SK-N-MC (cell line): ENCODE measurements at regions not wholly inside any gene's neighbourhood (a gene's known extent, or its start where the extent isn't known, plus 50 kb on each side); places are given as distances from the start of the nearest gene placed in this dataset.
"Not testable (repeated sequence)": the region's sequence is repeated elsewhere in the genome, so short reads cannot be mapped to it uniquely, and the experiment has no call there.

Experiments
- DNase-seq: peaks from one replicate; pipeline ENCODE4 v3.0.0-alpha.2; 2011; ENCODE audit warnings: low read depth, low spot score
- H3K27ac ChIP-seq: fragments of 200-600 bp; sonication (generic); 2 replicates; pipeline ENCODE4 v1.5.1; 2016; ENCODE audit warnings: mixed run types
- H3K36me3 ChIP-seq: fragments of 200-600 bp; sonication (generic); 2 replicates; pipeline ENCODE4 v1.6.1; 2017; ENCODE audit warnings: antibody characterized with exemption, low read length, mixed read lengths; ENCODE audit not compliant: insufficient read depth
- H3K4me3 ChIP-seq: fragments of 200-600 bp; sonication (generic); 2 replicates; pipeline ENCODE4 v1.5.1; 2016
- H3K9ac ChIP-seq: fragments of 200-600 bp; sonication (generic); 2 replicates; pipeline ENCODE4 v1.8.0; 2017; ENCODE audit warnings: mixed run types, mixed read lengths; ENCODE audit not compliant: insufficient read length
- H3K9me3 ChIP-seq: fragments of 200-600 bp; sonication (generic); 2 replicates; pipeline ENCODE4 v1.6.1; 2017; ENCODE audit warnings: low read depth, mild to moderate bottlenecking, antibody characterized with exemption, low read length, moderate library complexity, mixed read lengths
- EZH2 ChIP-seq: fragments of 200-600 bp; sonication (generic); IDR thresholded peaks from one replicate; pipeline ENCODE4 v1.6.1; 2017; ENCODE audit warnings: antibody characterized with exemption
- FOXP2 ChIP-seq: optimal IDR thresholded peaks from 2 replicates; pipeline ENCODE3; 2011; ENCODE audit warnings: mild to moderate bottlenecking, moderate library complexity; ENCODE audit not compliant: insufficient read depth; ENCODE audit errors: extremely low read length, control extremely low read depth
- POLR2AphosphoS5 ChIP-seq: IDR thresholded peaks from 2 replicates; pipeline ENCODE4 v1.6.1; 2012; ENCODE audit warnings: mild to moderate bottlenecking, low read depth, low read length, borderline replicate concordance

- not testable (repeated sequence) for H3K9me3 ChIP-seq, H3K27ac ChIP-seq, DNase-seq, H3K9ac ChIP-seq, H3K4me3 ChIP-seq, H3K36me3 ChIP-seq
Observed at GRCh38 chr2:111596808-111597705, 286.9 kb downstream of the ANAPC1 start.

- DNase-seq, H3K36me3 ChIP-seq, H3K9ac ChIP-seq, H3K27ac ChIP-seq, H3K9me3 ChIP-seq, H3K4me3 ChIP-seq: not testable (repeated sequence)
Observed at GRCh38 chr2:111598944-111599343, 285.0 kb downstream of the ANAPC1 start.

GRCh38 chr2:111602259-111602658 is 281.7 kb downstream of the ANAPC1 start:
- H3K9ac ChIP-seq, H3K4me3 ChIP-seq, H3K9me3 ChIP-seq, H3K36me3 ChIP-seq, DNase-seq, H3K27ac ChIP-seq: not testable (repeated sequence)

- not testable (repeated sequence) for H3K9me3 ChIP-seq, H3K27ac ChIP-seq, H3K4me3 ChIP-seq, H3K9ac ChIP-seq, H3K36me3 ChIP-seq, DNase-seq
Observed at GRCh38 chr2:111605798-111606197, 278.2 kb downstream of the ANAPC1 start.

- H3K36me3 ChIP-seq, H3K9ac ChIP-seq, DNase-seq, H3K9me3 ChIP-seq, H3K27ac ChIP-seq, H3K4me3 ChIP-seq: not testable (repeated sequence)
Observed at GRCh38 chr2:111606632-111607031, 277.4 kb downstream of the ANAPC1 start.

GRCh38 chr2:111609146-111609844 is 274.7 kb downstream of the ANAPC1 start:
- H3K36me3 ChIP-seq, H3K9ac ChIP-seq, DNase-seq, H3K27ac ChIP-seq, H3K4me3 ChIP-seq, H3K9me3 ChIP-seq: not testable (repeated sequence)

GRCh38 chr2:111610035-111610434 is 274.0 kb downstream of the ANAPC1 start:
- not testable (repeated sequence) for H3K9ac ChIP-seq, DNase-seq, H3K36me3 ChIP-seq, H3K9me3 ChIP-seq, H3K4me3 ChIP-seq, H3K27ac ChIP-seq

- no peak for DNase-seq
- Histone ChIP-seq H3K9me3 (no peaks in the 10 kb centered on the region), H3K9ac (no peak overlapping the region), H3K27ac (no peak overlapping the region), H3K36me3 (no peaks in the 10 kb centered on the region), H3K4me3 (no peak overlapping the region)
- TF ChIP-seq FOXP2 (no peak), POLR2AphosphoS5 (no peak), EZH2 (no peak)
Observed at GRCh38 chr2:111616651-111617218, 267.3 kb downstream of the ANAPC1 start.

- no peak for DNase-seq
- Histone ChIP-seq H3K9ac (no peak overlapping the region), H3K9me3 (no peaks in the 10 kb centered on the region), H3K4me3 (no peak overlapping the region), H3K27ac (no peak overlapping the region), H3K36me3 (no peaks in the 10 kb centered on the region)
- TF ChIP-seq POLR2AphosphoS5, result no peak
Observed at GRCh38 chr2:111617299-111618225, 266.4 kb downstream of the ANAPC1 start.
